NCI-H1436 (cell line): ENCODE measurements at regions not wholly inside any gene's neighbourhood (a gene's known extent, or its start where the extent isn't known, plus 50 kb on each side); places are given as distances from the start of the nearest gene placed in this dataset.

Source experiments
- DNase-seq: peaks from one replicate; lab custom pipeline; 2025; lab: John Stamatoyannopoulos, UW

GRCh38 chr5:61828856-61829255 lies 477.1 kb upstream of the KIF2A start:
- DNase-seq = no peak

DNA sequence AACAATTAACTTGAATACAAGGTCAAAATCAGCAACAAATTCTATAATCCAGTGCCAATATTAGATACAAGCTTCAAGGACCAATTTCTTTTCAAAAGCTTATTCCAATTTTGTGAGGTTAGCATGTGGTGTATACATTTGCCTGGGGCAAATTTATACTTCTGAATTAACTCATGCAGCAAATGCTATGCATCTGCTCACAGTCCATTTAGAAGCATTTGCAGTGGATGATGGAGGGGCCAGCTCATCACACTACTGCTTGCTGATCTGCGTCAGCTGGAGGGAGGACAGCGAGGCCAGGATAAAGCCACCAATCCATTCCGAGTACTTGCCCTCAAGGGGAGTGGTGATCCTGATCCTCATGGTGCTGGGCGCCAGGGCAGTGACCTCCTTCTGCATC lies 474.3 kb upstream of the KIF2A start:
- DNase-seq = no peak

DNA sequence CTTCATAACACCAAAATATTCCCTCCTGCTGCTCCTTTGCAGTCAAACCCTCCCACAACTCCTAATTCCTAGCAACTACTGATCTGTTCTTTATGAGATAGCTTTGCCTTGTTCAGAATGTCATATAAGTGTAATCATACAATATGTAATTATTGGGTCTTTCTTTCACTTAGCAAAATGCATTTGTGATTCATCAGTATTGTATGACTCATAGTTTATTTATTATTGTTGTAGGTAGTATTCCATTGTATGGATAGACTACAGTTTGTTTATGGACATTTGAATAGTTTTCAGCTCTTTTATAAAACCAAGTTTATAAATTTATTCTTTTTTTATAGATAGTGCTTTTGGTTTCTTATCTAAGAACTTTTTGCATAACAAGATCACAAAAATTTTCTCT lies 468.2 kb upstream of the KIF2A start:
- no peak for DNase-seq

DNA sequence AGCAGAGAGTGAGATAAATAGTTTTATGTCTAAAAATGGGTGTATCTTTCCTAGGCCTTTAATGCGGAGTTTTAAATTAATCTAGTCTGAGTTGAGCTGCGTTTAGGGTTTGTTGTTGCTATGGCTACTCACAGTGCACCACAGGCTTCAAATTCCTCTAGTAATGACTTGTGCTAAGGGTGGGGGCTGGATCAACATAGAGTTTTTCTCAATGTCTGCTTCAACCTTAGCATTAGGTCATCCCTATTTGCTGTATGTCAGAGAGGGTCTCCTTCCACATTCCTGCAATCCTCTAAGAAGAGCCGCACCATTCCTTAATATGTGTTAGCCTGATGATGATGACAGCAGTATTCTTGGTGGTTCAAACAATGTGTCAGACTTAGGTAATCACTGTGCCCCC lies 465.6 kb upstream of the KIF2A start:
- DNase-seq = no peak

- DNase-seq = no peak
These were observed 463.2 kb upstream of the KIF2A start for GRCh38 chr5:61842840-61843239.

DNA sequence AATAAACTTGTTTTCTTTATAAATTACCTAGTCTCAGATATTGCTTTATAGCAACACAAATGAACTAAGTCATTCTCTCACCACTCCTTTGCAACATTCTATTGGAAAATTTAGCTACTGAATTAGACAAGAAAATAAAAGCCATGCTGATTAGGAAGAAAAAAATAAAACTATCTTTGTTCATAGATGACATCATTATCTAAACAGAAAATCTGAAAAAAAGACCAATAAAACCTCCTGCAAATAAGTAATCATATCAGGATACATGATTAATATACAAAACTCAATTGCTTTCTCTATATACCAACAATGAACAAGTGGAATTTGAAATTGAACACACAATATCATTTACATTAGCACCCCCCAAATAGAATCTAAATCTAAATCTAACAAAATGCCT lies 455.3 kb upstream of the KIF2A start:
- no peak for DNase-seq

DNA sequence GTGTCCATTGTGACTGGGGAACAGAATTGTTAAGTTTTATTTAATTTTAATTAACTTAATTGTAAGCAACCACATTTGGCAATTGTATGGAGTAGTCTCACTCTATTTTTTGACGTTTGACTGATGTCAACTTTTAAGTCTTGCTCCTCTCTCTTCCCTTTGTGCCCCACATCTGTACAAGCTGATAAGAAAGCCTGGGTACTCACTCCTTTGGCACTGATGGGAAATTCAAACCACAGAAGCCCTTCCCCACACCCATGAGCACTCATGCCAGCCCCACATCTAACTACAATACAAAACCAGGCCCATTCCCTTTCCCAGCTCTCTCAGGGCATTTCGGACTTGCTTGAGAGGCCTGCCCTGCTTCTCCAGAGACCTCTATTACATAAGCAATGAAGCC lies 451.5 kb upstream of the KIF2A start:
- DNase-seq = no peak

DNA sequence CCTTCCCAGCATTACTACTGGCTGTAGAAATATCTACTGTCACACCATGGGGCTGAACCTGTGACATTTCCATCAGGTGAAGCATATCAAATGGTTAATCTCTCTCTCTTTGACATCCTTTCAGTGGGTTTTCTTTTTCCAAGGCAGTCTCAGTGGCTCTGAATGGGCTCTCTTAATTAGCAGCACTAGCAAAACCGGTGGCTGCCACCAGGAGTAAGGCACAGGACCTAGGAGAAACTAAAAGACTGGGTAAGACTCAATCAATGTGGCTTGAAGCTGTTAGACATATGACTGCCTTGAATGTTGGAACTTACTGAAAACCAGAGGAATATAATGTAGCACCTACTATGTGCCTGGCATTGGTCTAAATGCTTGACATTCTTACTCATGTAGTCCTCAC lies 445.0 kb upstream of the KIF2A start:
- DNase-seq = no peak

GRCh38 chr5:61866930-61867329 lies 439.1 kb upstream of the KIF2A start:
- no peak for DNase-seq

- no peak for DNase-seq
These were observed 436.7 kb upstream of the KIF2A start for GRCh38 chr5:61869333-61869732.

- no peak for DNase-seq
These were observed 427.5 kb upstream of the KIF2A start for GRCh38 chr5:61878471-61878870.

DNA sequence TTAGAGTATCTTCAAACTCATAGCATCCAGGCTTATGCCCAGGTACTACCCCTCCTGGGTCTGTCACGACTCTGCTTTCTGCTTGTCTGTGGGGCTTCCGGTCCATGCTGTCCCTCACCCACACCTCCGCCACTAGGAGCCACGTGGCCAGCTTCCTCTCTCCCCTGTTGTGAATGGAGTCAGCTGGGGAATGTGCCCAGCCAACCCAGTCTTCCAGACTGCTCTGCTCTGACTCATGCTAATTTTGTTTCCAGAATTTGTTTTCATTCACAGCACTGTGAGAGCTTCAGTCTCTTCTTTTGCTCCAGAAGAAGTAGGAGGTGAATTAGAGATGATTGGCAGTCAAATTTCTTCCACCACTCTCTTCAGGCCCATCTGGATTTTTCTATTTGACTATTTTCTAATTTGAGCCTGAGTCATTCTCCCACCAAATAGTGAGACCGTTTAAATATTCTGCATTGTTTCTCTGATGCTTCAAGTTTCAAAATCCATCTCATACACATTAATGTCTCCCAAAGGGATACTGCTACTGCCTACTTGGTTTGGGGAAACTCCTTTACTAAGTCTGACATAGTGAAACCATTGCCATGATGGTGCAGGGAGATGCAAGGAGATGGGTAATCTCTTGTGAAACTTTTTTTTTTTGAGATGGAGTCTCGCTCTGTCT lies 424.1 kb upstream of the KIF2A start:
- DNase-seq = no peak

- no peak for DNase-seq
These were observed 423.0 kb upstream of the KIF2A start for GRCh38 chr5:61882901-61883500.

DNA sequence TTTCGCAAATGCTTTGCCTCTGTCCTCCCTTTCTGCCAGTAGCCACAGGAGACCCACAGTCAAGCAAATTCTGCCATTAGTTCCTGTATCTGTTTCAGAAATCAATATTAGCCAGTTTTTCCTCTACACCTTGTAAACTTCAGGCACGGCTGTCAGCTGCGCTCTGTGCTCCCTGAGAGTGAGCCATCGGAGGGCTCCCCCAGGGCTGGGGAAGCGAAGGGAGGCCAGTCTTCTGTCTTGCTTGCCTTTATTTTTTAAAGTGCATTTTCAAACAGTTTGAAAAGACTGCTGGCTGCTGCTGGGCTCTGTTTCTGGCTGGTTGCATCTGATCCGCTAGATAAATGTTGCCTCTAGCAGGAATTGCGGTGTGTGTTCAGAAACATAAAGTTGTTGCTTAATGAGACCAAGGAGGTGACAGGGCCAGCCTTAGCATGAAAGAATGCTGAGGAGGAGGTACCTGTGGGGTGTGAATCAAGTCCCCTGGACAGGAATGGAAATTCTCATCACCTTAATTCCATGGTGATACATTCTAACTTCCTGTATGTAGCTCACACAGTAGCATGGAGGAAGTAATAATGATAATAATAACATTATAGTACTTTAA lies 421.7 kb upstream of the KIF2A start:
- no peak for DNase-seq

GRCh38 chr5:61886214-61886613 lies 419.8 kb upstream of the KIF2A start:
- no peak for DNase-seq

DNA sequence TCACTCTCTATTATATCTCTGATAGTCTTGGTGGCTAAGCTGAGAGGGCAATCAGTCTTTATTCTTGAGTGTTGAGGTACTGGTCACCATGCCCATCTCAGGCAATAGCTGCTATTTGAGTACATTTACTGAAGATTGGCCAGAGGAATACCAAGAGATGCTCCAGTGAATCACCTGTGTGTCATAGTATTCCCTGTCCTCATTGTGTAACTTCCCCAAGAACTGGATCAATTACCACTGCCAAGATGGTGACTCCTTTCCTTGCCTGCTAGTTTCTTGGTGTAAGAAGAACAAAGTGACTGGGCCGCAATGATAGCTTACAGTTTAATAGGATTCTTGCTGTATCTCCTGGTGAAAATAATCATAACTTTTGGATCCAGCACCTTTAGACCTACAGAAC lies 418.7 kb upstream of the KIF2A start:
- no peak for DNase-seq

DNA sequence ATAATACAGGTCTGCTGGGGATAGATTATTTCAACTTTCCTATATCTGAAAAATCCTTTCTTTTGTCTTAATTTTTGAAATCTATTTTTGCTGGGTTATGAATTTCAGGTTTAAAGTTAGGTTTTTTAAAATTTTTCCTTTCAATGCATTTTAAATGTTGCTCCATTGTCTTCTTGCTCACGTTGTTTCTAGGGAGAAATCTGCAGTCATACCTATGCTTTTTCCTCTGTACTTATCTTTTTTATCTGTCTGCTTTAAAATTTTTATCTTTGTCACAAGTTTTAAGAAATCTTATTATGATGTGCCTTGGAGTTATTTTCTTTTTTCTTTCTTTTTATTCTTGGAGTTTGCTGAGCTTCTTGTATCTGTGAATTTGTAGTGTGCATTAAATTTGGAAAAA lies 412.0 kb upstream of the KIF2A start:
- no peak for DNase-seq

GRCh38 chr5:61896811-61897210 lies 409.2 kb upstream of the KIF2A start:
- DNase-seq = no peak

DNA sequence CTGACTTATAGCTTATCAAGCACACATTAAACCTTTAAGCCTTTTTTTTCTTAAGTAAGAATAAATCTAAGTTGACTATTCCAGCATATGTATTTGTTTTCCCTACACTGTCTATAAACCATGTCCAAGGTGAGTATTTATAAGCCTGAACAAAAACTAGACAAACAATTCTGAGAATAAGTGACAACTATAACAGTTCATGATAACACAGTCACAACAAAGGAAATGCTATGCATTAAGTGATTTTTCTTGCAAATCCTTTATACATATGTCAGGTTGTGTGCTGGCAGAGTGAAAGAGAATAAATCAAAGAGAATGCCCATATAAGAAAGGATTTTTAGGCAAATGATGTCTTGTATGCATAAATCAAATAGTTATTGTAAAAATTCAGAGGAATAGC lies 408.8 kb upstream of the KIF2A start:
- no peak for DNase-seq

- DNase-seq = no peak
These were observed 404.0 kb upstream of the KIF2A start for GRCh38 chr5:61901997-61902396.

DNA sequence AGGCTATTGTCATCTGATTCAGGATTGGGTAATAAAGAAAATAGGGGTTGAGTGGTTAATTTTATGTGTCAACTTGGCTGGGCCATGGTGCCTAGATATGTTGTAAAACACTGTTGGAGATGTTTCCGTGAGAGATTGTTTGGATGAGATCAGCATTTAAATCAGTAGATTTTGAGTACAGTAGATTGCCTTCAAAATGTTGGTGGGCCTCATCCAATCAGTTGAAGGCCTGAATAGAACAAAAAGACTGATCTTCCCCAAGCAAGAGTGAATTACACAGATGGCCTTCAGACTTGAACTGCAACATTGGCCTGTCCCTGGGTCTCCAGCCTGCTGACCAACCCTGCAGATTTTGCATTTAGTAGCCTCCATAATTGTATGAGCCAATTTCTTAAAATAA lies 401.3 kb upstream of the KIF2A start:
- no peak for DNase-seq

DNA sequence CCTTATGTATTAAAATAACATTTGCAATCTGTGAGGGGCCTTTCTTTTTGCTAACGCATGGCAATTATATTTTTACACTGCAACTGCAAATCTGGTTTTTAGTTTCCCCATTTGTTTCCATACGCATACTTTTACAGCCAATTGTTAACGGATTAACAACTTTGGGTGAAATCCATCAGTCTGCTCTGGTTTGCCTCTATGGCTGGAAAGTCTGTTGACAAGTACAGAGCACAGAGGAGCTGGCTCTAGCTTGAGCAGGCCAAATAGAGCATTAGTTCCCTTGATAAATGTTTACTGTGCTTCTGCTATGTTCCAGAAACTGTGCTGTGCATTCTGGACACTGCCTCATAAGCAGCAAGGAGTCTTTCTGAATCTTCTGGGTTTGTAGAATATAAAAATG lies 400.4 kb upstream of the KIF2A start:
- no peak for DNase-seq

- no peak for DNase-seq
These were observed 399.2 kb upstream of the KIF2A start for GRCh38 chr5:61906820-61907219.

GRCh38 chr5:61907995-61908394 lies 398.0 kb upstream of the KIF2A start:
- no peak for DNase-seq
